Globus pallidus (tissue), 1 donor: ENCODE measurements at regions not wholly inside any gene's neighbourhood (a gene's known extent, or its start where the extent isn't known, plus 50 kb on each side); places are given as distances from the start of the nearest gene placed in this dataset.
"Not testable (repeated sequence)": the region's sequence is repeated elsewhere in the genome, so short reads cannot be mapped to it uniquely, and the experiment has no call there.

ENCODE experiments used
- DNase-seq: peaks from one replicate; pipeline ENCODE4 v3.0.0-alpha.2; 2015; ENCODE audit warnings: low spot score

DNA sequence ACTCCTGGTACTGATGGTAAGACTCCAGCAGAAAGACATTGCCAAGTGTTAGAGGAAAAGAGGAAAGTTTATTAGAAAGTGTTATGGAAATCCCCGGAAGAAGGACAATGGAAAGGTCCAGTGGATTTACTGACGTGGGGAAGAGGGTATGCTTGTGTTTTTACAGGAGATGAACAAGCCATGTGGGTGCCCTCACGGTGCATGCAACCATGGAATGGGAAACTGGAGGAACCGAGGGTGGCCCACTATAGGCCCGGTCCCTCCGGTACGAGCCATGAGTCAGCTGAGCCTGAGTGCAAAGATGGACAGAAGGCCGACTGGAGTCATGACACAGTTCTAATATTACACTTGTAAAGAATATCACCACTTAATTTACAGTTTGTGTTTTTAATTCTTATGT, 123.3 kb upstream of the ZCCHC13 start:
- DNase-seq, result no peak

DNA sequence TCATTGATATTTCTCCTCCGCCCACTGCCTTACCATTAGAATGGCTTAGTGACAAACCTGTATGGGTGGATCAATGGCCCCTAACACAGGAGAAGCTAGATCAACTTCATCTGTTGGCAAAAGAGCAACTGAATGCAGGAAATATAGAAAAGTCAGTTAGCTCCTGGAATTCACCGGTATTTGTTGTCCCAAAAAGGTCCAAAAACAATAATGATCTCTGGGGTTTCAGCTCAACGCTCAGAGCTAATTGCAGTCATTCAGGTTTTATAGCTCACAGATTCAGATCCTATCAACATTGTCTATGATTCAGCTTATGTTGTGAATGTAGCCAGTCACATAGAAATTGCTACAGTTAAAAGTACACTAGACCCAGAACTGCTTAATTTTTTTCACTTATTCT, 124.0 kb upstream of the ZCCHC13 start:
- no peak for DNase-seq

DNA sequence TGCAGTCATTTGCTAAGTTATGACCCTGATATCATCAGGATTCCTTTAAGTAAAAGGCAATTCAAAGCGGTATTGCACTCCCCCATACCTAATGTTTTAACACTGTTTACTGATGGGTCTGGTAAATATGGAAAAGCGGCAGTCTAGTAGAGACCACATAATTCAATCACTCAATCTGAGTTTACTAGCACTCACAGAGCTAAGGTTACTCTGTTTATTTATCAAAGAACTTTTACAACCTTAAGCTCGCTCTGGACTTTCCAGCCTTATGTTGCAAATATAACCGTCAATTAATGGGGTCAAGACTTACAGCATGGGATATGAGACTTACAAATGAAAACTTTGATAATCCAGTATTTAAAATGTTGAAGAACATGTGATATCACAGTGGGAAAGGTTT, 124.5 kb upstream of the ZCCHC13 start:
- DNase-seq, result no peak

DNA sequence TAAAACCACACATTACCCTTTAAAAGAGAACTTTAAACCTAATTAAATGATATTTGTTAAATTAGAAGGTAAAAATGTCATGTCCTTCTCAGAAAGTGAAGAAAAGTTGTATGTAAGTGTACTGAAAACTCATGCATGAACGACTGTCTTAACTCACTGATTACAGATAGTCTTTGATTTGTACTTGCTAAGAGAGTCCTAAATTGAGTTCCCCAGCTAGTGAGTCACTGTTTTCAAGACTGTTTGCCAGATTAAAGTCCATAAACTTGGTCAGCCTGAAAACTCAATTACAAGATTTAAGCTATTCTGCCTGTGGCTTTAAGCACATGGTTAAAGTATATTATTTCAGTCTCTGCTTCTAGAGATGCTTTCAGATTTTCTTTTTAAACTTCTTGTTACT, 124.9 kb upstream of the ZCCHC13 start:
- no peak for DNase-seq

DNA sequence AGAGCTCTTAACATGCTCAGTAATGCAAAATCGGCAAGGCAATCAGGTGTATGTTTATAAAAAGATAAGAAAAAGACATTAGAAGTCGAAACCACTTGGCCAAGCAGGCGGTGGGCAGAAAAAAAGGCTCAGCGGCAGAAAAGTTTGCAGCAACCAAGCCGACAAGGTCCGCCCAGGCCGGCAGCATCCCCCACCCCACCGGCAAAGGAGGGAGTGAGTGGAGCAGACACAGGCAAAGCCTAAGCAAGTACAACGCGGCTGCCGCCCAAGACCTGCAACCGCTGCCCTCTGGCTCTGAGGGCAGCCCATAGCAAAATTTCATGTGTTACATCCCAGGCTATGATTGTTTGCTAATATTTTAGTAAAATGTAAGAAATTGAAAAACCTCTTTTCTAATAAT, 125.4 kb upstream of the ZCCHC13 start:
- DNase-seq, result no peak

DNA sequence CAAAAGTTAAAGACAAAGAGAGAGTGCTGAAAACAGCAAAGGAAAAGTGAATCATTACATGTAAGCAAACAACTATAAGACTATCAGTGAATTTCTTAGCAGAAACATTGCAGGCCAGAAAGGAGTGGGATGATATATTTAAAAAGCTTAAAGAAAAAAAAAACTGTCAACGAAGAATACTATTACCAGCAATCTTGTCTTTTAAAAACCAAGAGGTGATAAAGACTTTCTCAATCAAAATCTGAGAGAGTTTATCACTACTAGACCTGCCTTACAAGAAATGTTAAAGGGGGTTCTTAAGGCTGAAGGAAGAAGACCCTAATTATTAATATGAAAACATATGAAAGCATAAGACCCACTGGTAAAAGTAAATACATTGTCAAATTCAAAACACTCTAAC, 132.5 kb upstream of the ZCCHC13 start:
- DNase-seq, result no peak

DNA sequence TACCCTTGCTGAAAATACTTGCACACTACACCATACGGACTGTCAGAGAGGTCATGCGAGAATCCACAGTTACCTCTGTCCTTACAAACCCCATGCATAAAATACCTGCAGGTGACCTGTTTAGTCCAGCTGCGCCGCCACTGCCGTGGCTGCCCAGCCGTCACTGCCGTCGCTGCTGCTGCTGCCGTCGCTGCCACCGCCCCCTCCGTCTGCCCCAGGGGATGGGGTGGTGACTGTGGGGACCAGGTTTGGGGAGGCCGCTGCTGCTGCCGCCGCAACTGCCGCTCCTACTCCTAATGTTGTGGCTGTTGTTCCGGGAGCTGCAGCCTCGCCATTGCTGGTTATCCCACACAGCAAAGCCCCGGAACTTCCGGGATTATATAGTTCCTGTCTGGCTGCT, 141.8 kb upstream of the ZCCHC13 start:
- DNase-seq, result no peak

DNA sequence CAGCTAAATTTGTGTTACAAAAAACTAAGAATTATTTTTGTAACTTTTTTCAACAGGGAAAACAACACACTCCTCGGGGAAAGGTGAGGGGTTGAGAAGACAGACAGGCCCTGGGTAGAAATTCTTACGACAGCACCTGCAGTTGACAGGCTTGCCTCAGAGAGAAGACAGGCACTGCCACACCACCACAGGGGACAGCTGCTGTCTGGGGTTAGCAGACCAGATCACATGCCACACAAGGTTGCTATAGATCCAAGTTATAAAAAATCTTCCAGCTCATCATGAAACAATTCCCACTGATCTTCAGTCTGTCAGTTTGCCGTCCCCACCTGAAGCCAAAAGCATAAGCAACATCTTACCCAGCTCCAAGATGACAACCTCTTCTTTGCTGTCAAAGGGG, 143.2 kb upstream of the ZCCHC13 start:
- DNase-seq, result no peak

DNA sequence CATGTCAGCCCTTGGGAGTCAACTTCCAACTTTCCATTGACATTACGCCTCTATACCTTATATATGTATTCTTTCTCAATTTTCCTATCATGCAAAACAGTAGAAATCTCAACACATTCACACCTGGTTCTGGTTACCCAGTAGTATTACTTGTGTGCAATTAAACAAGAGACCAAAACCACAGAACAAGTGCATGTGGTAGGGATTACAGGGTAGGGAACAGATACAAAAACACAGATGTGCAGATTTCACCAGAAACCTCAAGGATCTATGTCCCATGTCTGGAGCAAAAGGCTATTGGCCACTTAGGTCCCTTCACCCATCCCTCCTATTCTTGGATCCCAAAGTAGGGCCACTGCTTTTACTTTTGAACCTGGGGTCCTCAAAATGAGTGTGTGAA, 143.6 kb upstream of the ZCCHC13 start:
- DNase-seq, result no peak

DNA sequence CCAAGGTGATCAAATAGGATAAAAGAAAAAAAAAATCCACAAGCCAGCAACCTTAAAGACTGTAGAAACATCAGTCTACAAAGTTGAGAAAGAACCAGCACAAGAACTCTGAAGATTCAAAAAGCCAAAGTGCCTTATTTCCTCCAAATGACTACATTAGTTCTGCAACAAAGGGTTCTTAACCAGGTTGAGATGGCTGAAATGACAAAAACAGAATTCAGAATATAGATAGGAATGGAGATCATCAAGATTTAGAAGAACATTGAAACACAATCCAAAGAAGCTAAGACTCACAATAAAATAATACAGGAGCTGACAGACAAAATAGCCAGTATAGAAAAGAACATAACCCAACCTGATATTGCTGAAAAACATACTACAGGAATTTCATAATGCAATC, 156.5 kb upstream of the ZCCHC13 start:
- DNase-seq, result no peak

DNA sequence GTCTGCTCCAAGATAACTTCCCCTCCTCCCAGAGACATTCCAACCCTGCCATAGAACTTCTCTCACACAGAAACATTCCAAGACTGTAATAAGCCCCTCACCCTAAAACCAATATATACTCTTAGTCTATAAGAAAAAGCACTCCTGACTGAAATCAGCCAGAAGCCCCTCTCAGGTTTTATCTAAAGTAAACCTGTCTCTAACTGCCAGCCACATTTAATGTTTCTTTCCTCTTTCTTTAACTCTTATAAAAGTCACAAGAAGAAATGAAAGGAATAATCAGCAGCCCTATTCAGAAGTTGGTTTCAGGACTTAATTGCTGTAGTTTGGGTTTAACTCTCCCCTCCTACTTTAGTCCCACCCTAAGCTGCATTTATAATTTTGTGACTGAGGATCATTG, 165.0 kb upstream of the ZCCHC13 start:
- no peak for DNase-seq

DNA sequence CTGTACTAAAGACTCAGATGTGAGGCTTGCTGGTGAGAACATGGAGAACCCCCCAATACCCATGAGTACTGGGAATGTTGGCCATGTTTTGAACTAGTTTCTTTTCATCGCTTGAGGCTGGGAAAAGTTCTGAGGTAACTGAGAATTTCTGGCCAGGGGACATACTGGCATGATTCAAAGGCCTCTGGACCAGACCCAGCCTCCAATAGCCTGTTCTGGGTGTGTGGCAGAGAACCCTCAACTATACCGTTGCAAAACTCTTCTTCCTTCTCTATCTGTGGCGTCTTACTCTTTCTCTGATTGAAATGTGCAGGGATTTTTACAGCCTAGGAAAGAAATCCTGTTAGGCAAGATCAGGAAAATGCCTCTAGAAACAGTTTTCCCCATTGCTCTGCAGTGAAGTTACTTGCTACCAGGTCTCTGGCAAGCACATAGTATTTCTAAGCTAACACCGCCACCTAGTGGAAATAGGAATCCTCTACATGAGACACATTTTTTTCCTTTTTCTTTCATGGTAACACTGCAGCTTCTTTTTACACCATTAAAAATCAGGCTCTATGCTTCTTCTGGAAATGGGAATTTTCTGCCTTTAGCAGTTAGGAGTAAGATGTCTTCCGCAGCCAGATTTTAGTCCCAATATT, 170.7 kb upstream of the ZCCHC13 start:
- DNase-seq, result peak; percentile 54

DNA sequence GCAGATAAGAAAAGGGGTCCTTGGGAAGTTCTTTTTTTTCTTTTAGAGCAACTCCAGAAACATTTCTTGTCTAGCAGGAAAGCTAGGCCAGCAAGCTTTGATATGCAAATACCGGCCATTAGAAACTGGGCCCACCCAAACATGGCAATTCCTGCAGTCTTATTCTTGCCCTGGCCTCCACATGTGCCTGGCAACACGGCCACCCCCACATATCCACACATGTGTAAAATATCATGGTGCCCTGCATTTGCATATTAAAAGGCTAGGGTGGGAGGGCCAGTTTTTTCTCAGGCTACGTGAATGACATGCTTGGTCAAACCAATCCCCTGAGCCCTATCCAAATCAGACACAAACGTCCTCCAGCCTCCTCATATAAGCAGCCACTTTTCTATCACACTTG, 171.7 kb upstream of the ZCCHC13 start:
- DNase-seq, result no peak

DNA sequence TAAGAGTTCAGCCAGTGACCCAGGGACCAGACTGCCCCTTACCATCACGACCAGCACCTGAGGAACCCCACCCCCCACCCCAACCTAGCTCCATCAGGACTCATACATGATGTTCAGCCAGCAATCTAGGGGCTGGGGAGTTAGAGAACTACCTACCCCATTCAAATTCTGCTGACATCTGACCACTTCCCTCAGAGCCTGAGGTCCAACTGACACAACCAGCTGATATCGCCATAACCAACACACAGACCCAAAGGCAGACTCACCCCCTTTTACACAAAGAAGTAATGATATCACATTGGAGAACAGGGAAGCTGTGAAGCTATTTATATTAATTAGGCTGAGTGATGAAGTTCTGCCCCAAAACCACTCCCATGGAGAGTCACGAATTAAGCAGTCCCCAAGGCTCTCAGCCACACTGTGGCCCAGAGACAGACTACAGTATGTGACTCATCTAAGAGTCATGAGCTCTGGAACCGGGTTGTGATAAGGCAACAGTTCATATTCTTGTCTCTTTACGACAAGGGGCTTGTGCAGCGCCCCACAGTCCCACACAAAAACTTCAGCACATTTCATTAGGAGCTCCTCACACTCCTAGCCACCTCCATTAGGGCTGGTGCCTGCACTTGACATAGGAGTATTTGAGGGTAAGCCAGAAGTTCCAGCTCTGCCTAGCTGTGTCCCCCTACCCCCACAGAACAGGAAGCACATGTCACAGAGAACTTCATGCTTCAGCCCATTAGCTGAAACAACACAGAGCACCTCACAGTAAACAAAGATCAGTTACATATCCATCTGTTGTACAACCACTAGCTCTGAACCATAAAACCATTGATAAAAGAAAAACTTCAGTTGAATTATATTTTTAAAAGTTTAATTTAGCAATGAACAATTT, 184.7 kb upstream of the ZCCHC13 start:
- DNase-seq, result no peak

DNA sequence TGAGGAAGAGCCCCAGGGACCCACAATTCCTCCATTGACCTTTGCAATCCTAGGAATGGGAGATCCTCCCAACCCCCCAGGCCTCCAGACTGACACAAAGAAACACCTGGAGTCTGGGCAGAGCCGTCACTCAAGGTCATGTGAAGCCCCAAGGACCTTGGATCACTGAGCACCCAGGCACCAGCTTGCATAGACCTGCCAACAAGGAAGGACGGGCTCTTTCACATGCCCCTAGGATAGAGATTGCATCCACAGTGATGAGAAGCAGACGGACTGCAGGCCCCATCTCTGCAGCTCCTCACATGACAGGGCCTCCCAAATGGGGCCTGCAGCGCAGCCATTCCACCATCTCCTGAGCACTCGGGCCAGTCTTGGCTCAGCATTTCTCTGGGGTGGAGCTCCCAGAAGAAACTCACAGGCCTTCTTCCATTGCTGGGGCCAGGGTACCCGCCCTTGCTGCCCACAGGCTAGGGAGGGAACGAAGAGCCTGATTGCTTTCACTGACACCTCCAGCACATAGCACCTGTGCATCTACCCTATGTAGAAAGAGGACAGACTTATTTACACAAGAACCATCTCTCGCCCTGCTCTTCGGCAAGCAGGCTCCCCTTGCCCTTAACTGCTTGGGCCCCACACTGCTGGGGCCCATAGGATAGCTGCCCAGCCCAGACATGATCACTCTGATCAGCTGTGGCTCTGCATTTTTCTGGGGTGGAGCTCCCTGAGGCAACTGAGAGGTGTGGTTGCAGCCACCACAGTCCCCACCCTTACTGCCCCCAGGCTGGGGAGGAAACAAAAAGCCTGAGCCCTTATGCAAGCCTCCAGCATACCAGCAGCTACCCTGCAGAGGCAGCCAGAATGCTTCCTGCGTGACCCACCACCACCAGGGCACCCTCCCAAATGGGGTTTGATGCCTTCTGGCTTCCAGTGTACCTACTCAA, 185.7 kb upstream of the ZCCHC13 start:
- no peak for DNase-seq

DNA sequence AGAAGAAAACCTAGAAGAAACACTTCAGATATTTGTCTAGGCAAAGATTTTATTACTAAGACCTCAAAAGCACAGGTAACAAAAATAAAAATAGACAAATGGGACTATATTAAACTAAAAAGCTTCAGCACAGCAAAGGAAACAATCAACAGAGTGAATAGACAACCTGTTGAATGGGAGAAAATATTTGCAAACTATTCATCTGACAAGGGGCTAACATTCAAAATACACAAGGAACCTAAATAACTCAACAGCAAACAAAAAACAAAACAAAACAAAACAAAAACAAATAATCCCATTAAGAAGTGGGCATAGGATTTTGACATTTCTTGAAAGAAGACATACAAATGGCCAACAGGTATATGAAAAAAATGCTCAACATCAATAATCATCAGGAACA, 192.7 kb upstream of the ZCCHC13 start:
- DNase-seq, result no peak

DNA sequence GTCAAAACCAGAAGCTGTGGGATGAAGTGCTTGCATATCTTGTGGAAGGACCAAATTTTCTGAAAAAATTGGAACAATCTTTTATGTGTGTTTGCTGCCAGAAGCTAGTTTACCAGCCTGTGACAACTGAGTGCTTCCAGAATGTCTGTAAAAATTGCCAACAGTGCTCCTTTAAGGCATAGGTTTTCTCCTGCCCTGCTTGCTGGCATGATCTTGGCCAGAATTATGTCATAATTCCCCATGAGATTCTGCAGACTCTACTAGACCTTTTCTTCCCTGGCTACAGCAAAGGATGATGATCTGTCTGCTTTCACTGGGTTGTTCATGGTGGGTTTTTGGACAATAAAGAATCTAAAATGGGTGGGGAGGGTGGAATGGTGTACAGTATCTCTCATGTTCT, 196.3 kb upstream of the ZCCHC13 start:
- DNase-seq, result no peak

DNA sequence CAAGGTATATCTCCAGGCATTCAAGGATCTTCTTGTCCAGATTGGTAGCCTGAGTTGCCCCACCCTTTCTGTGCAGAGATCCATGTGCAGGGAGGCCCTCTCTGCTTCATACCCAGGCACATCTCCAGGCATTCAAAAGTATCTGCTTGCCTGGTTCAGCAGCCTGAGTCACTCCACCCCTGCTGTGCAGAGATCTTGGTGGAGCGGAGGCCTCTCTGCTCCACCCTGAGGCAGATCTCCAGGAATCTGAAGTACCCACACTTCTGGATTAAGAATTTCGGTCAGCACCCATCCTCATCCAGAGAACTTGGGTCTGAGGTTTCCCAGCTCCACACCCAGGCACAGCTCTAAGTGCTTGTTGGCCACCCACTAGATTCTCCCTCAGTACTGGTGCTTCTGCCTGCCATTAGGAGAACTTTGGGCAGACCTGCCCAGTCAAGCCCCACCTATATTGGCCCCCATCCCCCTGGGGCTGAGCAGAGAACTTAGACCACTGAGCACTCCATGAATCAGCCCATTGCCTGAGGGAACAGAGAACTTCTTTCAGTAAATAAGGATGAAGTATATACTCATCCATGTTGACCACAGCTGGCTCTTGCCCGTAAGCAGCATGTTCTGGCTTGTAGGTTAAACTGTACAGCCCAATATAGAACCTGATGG, 199.5 kb upstream of the ZCCHC13 start:
- no peak for DNase-seq

DNA sequence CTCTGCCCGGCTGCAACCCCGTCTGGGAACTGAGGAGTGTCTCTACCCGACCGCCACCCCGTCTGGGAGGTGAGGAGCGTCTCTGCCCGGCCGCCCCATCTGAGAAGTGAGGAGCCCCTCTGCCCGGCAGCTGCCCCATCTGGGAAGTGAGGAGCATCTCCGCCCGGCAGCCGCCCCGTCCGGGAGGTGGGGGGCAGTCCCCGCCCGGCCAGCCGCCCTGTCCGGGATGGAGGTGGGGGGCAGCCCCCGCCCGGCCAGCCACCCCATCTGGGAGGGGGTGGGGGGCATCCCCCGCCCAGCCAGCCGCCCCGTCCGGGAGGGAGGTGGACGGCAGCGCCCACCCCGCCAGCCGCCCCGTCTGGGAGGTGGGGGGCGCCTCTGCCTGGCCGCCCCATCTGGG, 205.6 kb upstream of the ZCCHC13 start:
- DNase-seq, result not testable (repeated sequence)

DNA sequence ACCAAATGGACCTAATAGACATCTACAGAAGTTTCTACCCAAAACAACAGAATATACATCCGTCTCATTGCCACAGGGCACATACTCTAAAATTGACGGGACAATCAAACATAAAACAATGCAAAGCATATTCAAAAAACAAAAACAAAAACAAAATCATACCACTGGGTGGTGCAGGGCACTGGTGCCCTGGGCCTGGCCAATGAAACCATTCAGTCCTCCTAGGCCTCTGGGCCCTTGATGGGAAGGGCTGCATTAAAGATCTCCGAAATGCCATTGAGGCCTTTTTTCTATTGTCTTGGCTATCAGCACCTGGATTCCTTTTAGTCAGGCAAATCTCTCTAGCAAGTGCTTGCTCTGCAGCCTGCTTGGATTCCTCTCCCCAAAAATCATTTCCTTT, 213.9 kb upstream of the ZCCHC13 start:
- DNase-seq, result no peak

DNA sequence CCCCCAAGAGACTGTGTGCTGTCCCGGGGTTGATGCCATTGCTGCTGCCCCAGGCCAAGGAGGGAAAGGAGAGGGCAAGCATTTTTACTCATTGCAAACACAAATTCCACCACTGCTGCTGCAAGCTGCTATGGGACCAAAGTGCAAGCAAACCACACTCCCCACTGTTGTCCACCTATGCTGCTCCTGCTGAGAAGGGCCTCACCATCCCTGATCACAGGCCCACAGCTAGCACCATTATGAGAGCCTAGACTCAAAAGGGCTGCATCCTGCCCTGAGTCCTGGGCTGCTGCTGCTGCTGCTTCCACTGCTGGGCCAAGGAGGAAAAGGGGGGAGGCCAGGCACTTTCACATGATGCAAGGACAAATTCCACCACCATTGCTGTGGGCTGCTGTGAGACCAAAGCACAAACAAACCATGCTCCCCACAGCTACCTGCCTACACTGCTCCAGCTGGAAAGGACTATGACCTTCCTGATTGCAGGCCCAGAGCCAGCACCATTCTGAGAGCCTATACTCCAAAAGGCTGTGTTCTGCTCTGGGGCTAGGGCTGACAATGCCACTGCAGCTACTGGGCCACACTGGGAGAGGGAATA, 218.2 kb upstream of the ZCCHC13 start:
- no peak for DNase-seq

DNA sequence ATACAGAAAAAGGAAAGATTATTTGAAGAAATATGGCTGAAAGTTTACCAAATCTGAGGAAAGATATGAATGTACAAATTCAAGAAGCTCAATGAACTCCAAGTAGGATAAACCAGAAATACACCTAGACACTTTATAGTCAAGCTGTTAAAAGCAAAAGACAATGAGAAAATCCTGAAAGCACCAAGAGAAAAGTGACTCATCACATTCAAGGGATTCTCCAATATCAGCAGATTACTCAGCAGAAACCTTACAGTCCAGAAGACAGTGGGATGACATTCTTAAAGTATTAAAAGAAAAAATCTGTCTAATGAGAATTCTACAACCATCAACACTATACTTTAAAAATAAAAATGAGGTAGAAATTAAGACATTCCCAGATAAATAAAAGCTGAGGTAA, 223.8 kb upstream of the ZCCHC13 start:
- DNase-seq, result no peak
